Neural cell (in vitro differentiated cells): ENCODE measurements at regions not wholly inside any gene's neighbourhood (a gene's known extent, or its start where the extent isn't known, plus 50 kb on each side); places are given as distances from the start of the nearest gene placed in this dataset.

Experiments used
- CTCF ChIP-seq: fragments of 450-650 bp; IDR thresholded peaks from 2 replicates; pipeline ENCODE4 v1.5.1; 2014; ENCODE audit warnings: antibody characterized with exemption, mild to moderate bottlenecking, moderate library complexity; ENCODE audit not compliant: poor library complexity, severe bottlenecking
- EP300 ChIP-seq: fragments of 450-650 bp; conservative IDR thresholded peaks from 2 replicates; pipeline ENCODE4 v1.6.1; 2014; ENCODE audit warnings: antibody characterized with exemption, mild to moderate bottlenecking, moderate library complexity; ENCODE audit not compliant: poor library complexity, severe bottlenecking
- EZH2 ChIP-seq: fragments of 200-600, 300-800 bp; shearing (Covaris generic), sonication (generic); IDR thresholded peaks from 2 replicates; pipeline ENCODE4 v1.6.1; 2014; ENCODE audit warnings: antibody characterized with exemption, low read length, borderline replicate concordance, mild to moderate bottlenecking; ENCODE audit not compliant: insufficient read depth, poor library complexity, severe bottlenecking
- MXI1 ChIP-seq: fragments of 450-650 bp; conservative IDR thresholded peaks from 2 replicates; pipeline ENCODE4 v1.6.1; 2014; ENCODE audit warnings: antibody characterized with exemption, mild to moderate bottlenecking; ENCODE audit not compliant: poor library complexity, severe bottlenecking
- POLR2AphosphoS5 ChIP-seq: IDR thresholded peaks from 2 replicates; pipeline ENCODE4 v1.6.1; 2012
- RAD21 ChIP-seq: fragments of 450-650 bp; conservative IDR thresholded peaks from 2 replicates; pipeline ENCODE4 v1.6.1; 2014; ENCODE audit warnings: antibody characterized with exemption, mild to moderate bottlenecking, moderate library complexity
- REST ChIP-seq: IDR thresholded peaks from 2 replicates; pipeline ENCODE4 v1.6.1; 2012; ENCODE audit warnings: borderline replicate concordance
- SMC3 ChIP-seq: fragments of 450-650 bp; conservative IDR thresholded peaks from 2 replicates; pipeline ENCODE4 v1.6.1; 2014; ENCODE audit warnings: antibody characterized with exemption, mild to moderate bottlenecking, moderate library complexity; ENCODE audit not compliant: poor library complexity

GRCh38 chr15:46041905-46042304 lies 407.1 kb downstream of the SQOR start:
- TF ChIP-seq EZH2 (no peak), CTCF (no peak), RAD21 (no peak), REST (no peak), MXI1 (no peak), POLR2AphosphoS5 (no peak), EP300 (no peak), SMC3 (no peak)
